ENCODE measurements at regions not wholly inside any gene's neighbourhood (a gene's known extent, or its start where the extent isn't known, plus 50 kb on each side); places are given as distances from the start of the nearest gene placed in this dataset.
"Not testable (repeated sequence)": the region's sequence is repeated elsewhere in the genome, so short reads cannot be mapped to it uniquely, and the experiment has no call there.

GRCh38 chrX:3176439-3176820 is 135.2 kb downstream of the ARSF start:
- no peak for DNase-seq
- intact Hi-C loops (cut with DNase I) = no loop called here

GRCh38 chrX:3175659-3176438 is 134.6 kb downstream of the ARSF start:
- Histone ChIP-seq H3K36me3 (no peaks in the 10 kb centered on the region), H3K27me3 (no peaks in the 10 kb centered on the region), H3K9me3 (no peaks in the 10 kb centered on the region), H3K4me3 (no peak overlapping the region), H3K27ac (no peak overlapping the region), H3K4me1 (no peaks in the 10 kb centered on the region)
- no peak for ATAC-seq
- intact Hi-C loops (cut with DNase I) = no loop called here
- no peak for TF ChIP-seq CTCF (IDR thresholded peaks at IDR 0.05)
- no peak for TF ChIP-seq POLR2A (IDR thresholded peaks at IDR 0.05)
- 27% methylated on average over 7 of the region's 7 CpGs for WGBS (ENCODE audit: insufficient coverage, low coverage, low lambda C conversion rate, missing lambda C conversion rate)
- DNase-seq = no peak

More at GRCh38 chrX:3176439-3176820, 135.2 kb downstream of the ARSF start:
- no peaks in the 10 kb centered on the region for H3K4me1 ChIP-seq
- TF ChIP-seq POLR2A (IDR thresholded peaks at IDR 0.05) (no peak), CTCF (IDR thresholded peaks at IDR 0.05) (no peak)
- no peak overlapping the region for H3K4me3 ChIP-seq
- no peak for ATAC-seq
- H3K27ac ChIP-seq = no peak overlapping the region
- H3K9me3 ChIP-seq = no peaks in the 10 kb centered on the region
- no peaks in the 10 kb centered on the region for H3K36me3 ChIP-seq
- 55% methylated on average over 5 of the region's 5 CpGs for WGBS (ENCODE audit: insufficient coverage, low coverage, low lambda C conversion rate, missing lambda C conversion rate)
- no peaks in the 10 kb centered on the region for H3K27me3 ChIP-seq

GRCh38 chrX:3172156-3172555 is 130.9 kb downstream of the ARSF start:
- WGBS (ENCODE audit: insufficient coverage, low coverage, low lambda C conversion rate, missing lambda C conversion rate) = 48% methylated on average over 2 of the region's 3 CpGs
- H3K36me3 ChIP-seq; H3K4me1 ChIP-seq; ATAC-seq; intact Hi-C loops (cut with DNase I); H3K9me3 ChIP-seq; H3K27me3 ChIP-seq; H3K4me3 ChIP-seq; H3K27ac ChIP-seq; DNase-seq: not testable (repeated sequence)

- no peak overlapping the region for H3K27ac ChIP-seq
- 55% methylated on average over 4 of the region's 4 CpGs for whole genome bisulfite sequencing (ENCODE audit: insufficient coverage, low coverage, low lambda C conversion rate, missing lambda C conversion rate)
- DNase-seq (no peak), ATAC-seq (no peak)
- no peaks in the 10 kb centered on the region for H3K4me1 ChIP-seq
- H3K27me3 ChIP-seq = no peaks in the 10 kb centered on the region
- no peaks in the 10 kb centered on the region for H3K36me3 ChIP-seq
- H3K4me3 ChIP-seq = no peak overlapping the region
- no peaks in the 10 kb centered on the region for H3K9me3 ChIP-seq
- intact Hi-C loops (cut with DNase I) = no loop called here
- TF ChIP-seq CTCF (IDR thresholded peaks at IDR 0.05) = no peak
- TF ChIP-seq POLR2A (IDR thresholded peaks at IDR 0.05) = no peak
Observed at GRCh38 chrX:3169421-3169820, 128.2 kb downstream of the ARSF start.

- WGBS (ENCODE audit: insufficient coverage, low coverage, low lambda C conversion rate, missing lambda C conversion rate) = 63% methylated on average over 4 of the region's 4 CpGs
- no peak for ATAC-seq
- intact Hi-C loops (cut with DNase I) = no loop called here
- Histone ChIP-seq H3K4me1 (no peaks in the 10 kb centered on the region), H3K27ac (no peak overlapping the region), H3K4me3 (no peak overlapping the region), H3K9me3 (no peaks in the 10 kb centered on the region), H3K27me3 (no peaks in the 10 kb centered on the region), H3K36me3 (no peaks in the 10 kb centered on the region)
- no peak for DNase-seq
- TF ChIP-seq CTCF (IDR thresholded peaks at IDR 0.05) (no peak), POLR2A (IDR thresholded peaks at IDR 0.05) (no peak)
Observed at GRCh38 chrX:3167771-3168170, 126.5 kb downstream of the ARSF start.

Data from right lobe of liver (tissue), 6 donors.